Prostate gland (tissue), 1 donor: ENCODE measurements at regions not wholly inside any gene's neighbourhood (a gene's known extent, or its start where the extent isn't known, plus 50 kb on each side); places are given as distances from the start of the nearest gene placed in this dataset.

Experiments used
- POLR2A ChIP-seq: fragments of 450-650 bp; IDR thresholded peaks from one replicate; pipeline ENCODE4 v1.6.1; 2016; ENCODE audit warnings: antibody characterized with exemption, mild to moderate bottlenecking
- POLR2AphosphoS5 ChIP-seq: sonication (generic); formaldehyde crosslinking; IDR thresholded peaks from one replicate; pipeline ENCODE4 v1.6.1; 2017; ENCODE audit warnings: antibody characterized with exemption

- TF ChIP-seq POLR2AphosphoS5 (no peak), POLR2A (no peak)
Measured at GRCh38 chr5:61638476-61638875, 306.4 kb downstream of the ZSWIM6 start.
